Fibroblast of skin of back (primary cell): ENCODE measurements at regions not wholly inside any gene's neighbourhood (a gene's known extent, or its start where the extent isn't known, plus 50 kb on each side); places are given as distances from the start of the nearest gene placed in this dataset.

ENCODE experiments used
- DNase-seq: peaks from one replicate; pipeline ENCODE4 v3.0.0-alpha.2; 2013

- DNase-seq, result no peak
Measured at GRCh38 chr20:17811628-17811965, 111.8 kb downstream of the BANF2 start.

DNA sequence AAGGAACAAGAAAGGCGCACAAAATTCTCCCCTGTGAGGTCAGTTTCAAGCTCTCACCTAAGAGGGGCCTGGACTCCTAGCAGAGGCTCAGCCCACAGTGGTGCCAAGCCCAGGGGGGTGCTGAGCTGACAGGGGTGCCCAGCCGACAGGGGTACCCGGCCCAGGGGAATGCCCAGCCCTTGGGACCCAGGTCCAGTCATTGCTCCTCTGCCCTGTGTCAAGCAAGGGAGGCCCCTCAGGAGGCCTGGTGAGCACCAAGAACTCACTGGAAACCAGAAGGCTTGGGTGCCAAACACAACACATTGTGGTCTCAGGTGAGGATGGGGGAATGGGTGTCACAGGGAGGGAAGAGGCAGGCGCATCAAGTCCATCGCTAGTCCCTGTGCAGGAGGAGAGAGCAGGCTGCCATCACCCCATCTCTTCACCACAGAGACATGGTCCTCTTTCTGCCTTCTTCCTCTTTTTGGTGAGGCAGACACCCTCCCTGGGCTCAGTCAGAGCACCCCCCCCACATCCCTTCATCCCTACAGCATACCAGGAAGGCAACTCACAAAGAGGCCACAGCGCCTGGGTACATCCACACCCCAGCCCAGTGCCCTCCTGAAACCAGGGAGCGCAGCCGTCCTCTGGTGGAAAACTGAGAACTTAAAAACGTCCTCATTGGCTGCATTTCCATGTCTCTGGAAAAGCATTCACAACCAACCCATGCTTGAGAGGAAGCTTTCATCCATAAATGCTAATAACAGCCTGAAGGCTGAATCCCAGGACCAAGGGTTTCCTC, 111.3 kb downstream of the BANF2 start:
- DNase-seq, result no peak

DNA sequence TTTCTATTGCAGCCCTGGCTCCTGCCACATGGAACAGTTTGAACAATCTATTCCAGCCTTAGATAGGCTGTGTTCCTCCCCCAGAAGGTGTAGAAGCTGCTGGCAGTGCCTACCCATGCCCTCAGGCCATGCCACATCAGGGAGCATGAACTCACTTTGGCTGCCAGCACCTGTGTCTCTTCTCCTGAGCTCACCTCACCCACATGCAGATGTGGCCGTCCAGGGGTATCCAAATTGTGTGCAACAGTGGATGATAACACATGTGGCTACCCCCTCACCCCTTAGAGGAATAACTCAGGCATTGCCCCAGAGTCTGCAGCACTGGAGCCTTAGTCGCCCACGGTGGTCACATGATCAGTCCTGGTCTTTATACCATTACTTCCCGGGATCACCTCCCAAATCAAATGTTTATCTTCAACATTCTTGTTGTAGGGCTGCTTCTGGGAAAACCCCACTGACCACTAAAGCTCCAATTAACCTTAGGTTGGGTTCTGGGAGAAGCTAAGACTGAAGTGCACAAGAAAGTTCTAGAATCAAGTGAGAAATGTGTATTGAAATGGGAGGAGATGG, 110.4 kb downstream of the BANF2 start:
- no peak for DNase-seq

GRCh38 chr20:17809362-17810061, 109.7 kb downstream of the BANF2 start:
- no peak for DNase-seq

DNA sequence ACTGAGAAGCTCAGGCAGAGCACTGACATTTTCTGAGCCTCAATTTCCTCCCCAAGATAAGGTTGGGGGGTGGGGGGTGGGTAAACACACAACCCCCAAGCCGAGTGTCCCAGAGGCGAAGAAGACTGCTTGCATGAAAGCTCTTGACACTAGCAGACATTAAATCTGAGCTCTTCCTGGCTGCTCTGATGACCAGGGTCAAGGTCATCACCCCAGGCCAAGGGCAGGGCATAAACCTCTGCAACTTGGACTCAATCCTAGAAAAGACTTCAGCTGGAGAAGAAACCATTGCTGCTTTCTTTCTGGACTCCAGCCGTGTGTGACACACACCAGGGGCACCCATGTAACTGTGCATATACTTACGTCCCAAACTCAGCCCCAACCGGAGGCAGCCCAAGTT, 109.0 kb downstream of the BANF2 start:
- DNase-seq, result no peak

DNA sequence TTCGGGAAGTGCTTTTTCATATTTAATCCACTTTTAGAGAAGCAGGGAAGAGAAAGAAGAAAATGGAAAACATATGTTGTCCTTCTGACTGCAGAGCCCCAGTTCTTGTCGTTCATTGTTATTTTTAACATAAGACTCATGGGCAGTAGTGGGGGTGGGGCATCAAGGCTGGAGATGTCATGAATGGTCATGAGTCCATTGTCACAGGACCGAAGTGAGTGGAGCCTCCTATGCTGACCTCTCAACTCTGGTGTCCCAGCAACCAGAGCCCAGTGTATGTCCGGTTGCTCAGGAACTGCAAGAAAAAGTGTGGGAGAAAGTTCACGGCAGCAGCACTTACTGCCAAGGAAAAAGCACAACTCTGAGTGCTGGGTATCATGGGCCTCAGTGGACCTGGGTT, 108.6 kb downstream of the BANF2 start:
- DNase-seq, result peak; percentile 57

DNA sequence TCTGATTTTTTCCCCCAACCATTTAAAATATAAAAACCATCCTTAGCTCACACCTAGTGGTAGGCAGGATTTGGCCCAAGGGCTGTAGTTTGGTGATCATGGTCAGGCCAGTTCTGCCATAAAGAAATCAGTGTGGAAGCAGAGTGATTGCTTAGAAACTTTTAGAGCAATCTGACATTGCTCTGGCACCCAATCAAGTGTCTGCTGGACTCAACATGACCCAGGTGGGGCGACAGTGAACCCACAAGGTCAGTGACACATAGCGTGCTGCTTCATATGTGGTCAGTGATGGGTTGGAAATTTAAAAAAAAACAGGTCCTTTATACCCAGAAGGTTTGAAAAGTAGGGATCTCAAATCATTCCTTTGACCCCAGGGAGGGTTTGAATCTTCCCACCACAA, 107.9 kb downstream of the BANF2 start:
- DNase-seq, result no peak

GRCh38 chr20:17806739-17807441, 107.1 kb downstream of the BANF2 start:
- DNase-seq, result peak; percentile 55

- no peak for DNase-seq
Measured at GRCh38 chr20:17806107-17806506, 106.3 kb downstream of the BANF2 start.

- DNase-seq, result no peak
Measured at GRCh38 chr20:17803765-17804164, 104.0 kb downstream of the BANF2 start.

DNA sequence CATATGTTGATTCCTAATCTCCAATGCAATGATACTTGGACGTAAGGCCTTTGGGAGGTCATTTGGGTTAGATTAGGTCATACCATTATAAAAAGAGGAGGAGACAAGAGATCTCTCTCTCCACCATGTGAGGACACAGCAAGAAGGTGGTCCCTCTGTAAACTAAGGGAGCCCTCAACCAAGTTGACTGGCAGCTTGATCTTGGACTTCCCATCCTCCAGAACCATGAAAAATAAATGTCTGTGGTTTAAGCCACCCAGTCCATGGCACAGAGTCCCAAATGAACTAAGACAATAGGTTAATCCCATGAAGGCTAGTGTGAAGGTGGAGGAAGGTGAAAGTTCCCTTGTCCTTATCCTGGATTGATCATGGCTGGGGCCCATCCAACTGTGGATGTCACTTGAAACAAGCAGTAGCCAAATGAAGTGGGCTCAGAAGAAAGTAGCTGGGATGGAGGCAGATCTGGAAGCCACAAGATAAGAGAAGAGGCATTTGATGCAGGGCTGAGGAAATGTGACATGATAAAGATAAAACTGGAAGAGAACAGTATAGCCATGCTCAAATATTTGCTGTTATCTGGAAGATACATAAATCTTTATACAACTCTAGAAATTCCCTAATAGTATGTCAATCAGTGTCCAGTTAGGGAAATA, 99.9 kb downstream of the BANF2 start:
- no peak for DNase-seq

DNA sequence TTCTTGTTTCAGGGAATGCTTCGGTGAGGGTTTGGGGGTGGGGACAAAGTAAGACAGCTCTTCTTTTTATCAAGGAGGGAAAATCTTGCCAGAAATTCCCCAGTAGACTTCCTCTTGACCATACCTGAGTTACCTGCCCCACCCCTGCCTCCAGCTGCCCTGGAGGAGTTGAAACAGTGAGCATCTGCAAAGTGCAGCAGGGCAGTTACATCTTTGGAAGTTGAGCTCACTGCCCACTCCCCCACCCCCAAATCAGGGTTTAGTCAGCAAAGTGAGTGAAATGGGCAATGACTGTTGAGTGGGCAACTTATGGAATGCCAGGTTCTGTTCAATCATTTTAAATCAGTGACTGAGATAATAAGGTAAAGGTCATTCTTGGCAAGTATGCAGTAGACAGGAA, 98.8 kb downstream of the BANF2 start:
- no peak for DNase-seq

- no peak for DNase-seq
Measured at GRCh38 chr20:17797579-17797978, 97.8 kb downstream of the BANF2 start.

DNA sequence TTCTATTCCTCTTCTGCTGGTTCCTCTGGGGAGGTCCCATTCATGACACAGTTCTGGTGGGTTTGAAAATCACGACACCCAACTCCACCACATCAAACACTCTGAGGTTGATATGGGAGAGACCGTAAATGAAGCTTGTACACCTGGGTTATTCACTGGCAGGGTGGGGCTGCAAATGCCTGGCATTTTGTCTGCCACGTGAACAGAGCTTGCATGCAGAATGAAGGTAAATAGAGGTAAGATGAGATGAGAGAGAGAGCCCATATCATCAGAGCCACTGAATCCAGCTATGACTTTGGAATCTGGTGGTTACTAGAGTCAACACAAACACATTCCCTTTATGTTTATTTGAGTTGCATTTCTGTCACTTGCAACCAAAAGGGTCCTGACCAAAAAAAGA, 97.4 kb downstream of the BANF2 start:
- DNase-seq, result no peak

GRCh38 chr20:17796091-17796563, 96.4 kb downstream of the BANF2 start:
- DNase-seq, result no peak

- DNase-seq, result no peak
Measured at GRCh38 chr20:17795501-17796071, 95.8 kb downstream of the BANF2 start.

DNA sequence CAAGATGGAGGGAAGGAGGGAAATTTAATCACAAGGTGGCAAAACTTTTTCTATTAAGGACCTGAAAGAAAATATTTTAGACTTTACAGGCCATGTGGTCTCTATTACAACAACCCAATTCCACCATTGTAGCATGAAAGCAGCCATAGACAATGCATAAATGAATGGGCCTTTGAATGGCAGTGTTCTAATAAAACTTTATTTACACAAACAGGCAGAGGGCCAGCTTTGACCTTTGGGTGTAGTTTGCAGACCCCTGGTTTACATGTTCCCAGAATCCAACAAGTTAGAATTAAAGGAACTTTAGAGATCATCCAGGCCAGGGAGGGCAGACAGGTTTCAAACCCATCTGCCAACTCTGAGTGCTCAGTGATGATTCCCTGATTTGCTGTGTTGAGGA, 95.2 kb downstream of the BANF2 start:
- no peak for DNase-seq

GRCh38 chr20:17794400-17794799, 94.6 kb downstream of the BANF2 start:
- no peak for DNase-seq

- DNase-seq, result no peak
Measured at GRCh38 chr20:17793986-17794385, 94.2 kb downstream of the BANF2 start.

GRCh38 chr20:17790296-17790695, 90.5 kb downstream of the BANF2 start:
- DNase-seq, result no peak

DNA sequence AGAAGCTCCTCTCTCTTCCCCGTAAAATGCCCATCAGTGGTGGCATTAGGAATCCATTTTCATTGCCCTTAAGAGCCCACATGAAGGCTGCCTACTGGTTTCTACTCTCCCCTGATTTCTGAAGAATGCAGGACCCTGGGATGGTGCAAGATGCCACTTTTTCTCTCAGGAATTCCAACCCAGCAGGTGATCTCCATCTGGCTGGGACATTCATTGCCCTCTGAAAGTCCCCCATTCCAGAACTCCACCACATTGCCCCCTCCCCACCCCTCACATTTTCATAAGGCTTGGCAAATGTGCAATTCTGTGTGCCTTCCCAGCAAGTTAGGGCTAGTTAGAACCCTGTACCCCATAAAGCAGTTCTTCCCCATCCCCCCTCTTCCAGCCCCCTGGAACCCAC, 88.0 kb downstream of the BANF2 start:
- no peak for DNase-seq

DNA sequence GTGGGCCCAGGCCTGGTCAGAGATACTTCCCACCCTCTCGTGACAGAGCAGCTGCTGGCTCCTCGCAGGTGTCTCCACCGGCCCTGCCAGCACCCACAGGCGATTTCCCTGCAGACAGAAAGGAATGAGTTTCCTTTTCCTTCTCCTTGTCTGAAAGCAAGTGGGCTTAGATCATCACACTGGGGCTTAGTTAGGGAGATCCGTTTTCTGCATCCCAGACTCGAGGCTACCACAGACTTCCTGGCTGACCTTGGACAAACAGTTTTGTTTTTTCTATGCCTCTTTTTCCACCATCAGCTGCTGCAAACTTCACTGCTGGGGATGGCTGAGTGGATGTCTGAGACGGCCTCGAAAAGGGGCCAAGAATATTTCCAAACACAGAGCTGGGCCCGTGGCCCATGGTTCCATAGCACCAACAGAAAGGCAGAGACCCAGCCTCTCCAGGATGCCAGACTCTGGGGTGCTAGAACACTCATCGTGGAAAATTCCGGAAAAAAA, 86.5 kb downstream of the BANF2 start:
- DNase-seq, result peak; percentile 40
